Progenitor cell of endocrine pancreas (in vitro differentiated cells): ENCODE measurements at regions not wholly inside any gene's neighbourhood (a gene's known extent, or its start where the extent isn't known, plus 50 kb on each side); places are given as distances from the start of the nearest gene placed in this dataset.

ENCODE experiments used
- DNase-seq: peaks from one replicate; pipeline ENCODE4 v3.0.0; 2021; ENCODE audit warnings: low spot score; ENCODE audit not compliant: unreplicated experiment
- H3K27ac Mint-ChIP-seq: 2 replicates; pipeline ENCODE4 v1.8.0; 2021; ENCODE audit warnings: mild to moderate bottlenecking, moderate library complexity, mixed read lengths
- H3K27me3 Mint-ChIP-seq: 2 replicates; pipeline ENCODE4 v1.8.0; 2021; ENCODE audit warnings: mixed read lengths
- H3K36me3 Mint-ChIP-seq: 2 replicates; pipeline ENCODE4 v1.8.0; 2022; ENCODE audit warnings: mixed read lengths; ENCODE audit not compliant: insufficient read depth
- H3K4me1 Mint-ChIP-seq: 2 replicates; pipeline ENCODE4 v1.8.0; 2021; ENCODE audit warnings: low read depth, mixed read lengths
- H3K4me3 Mint-ChIP-seq: 2 replicates; pipeline ENCODE4 v1.8.0; 2021; ENCODE audit warnings: low read depth, mild to moderate bottlenecking, moderate library complexity, mixed read lengths
- H3K9me3 Mint-ChIP-seq: 2 replicates; pipeline ENCODE4 v1.8.0; 2021; ENCODE audit warnings: low read depth, mixed read lengths
- CTCF ChIP-seq: fragments of 200-600 bp; sonication (generic); IDR thresholded peaks from one replicate; pipeline ENCODE4 v1.5.0; 2021; ENCODE audit warnings: antibody characterized with exemption, mild to moderate bottlenecking; ENCODE audit not compliant: unreplicated experiment

GRCh38 chr7:68529221-68529620, 1069.1 kb upstream of the AUTS2 start:
- H3K9me3 Mint-ChIP-seq: peaks cover 3% of the 10 kb centered on the region
- no peak for DNase-seq
- H3K27ac Mint-ChIP-seq: no peak overlapping the region

GRCh38 chr7:68535266-68535665, 1063.0 kb upstream of the AUTS2 start:
- Mint-ChIP-seq H3K27me3 (no peaks in the 10 kb centered on the region), H3K9me3 (no peaks in the 10 kb centered on the region), H3K27ac (no peak overlapping the region), H3K36me3 (no peaks in the 10 kb centered on the region), H3K4me1 (no peaks in the 10 kb centered on the region), H3K4me3 (no peak overlapping the region)
- no peak for TF ChIP-seq CTCF
- no peak for DNase-seq

More at GRCh38 chr7:68529221-68529620, 1069.1 kb upstream of the AUTS2 start:
- H3K4me1 Mint-ChIP-seq: no peaks in the 10 kb centered on the region
- no peaks in the 10 kb centered on the region for H3K27me3 Mint-ChIP-seq
- no peak for TF ChIP-seq CTCF
- no peak overlapping the region for H3K4me3 Mint-ChIP-seq
- H3K36me3 Mint-ChIP-seq: no peaks in the 10 kb centered on the region

- Mint-ChIP-seq H3K27ac (no peak overlapping the region), H3K36me3 (no peaks in the 10 kb centered on the region), H3K27me3 (no peaks in the 10 kb centered on the region), H3K9me3 (peaks cover 7% of the 10 kb centered on the region), H3K4me1 (no peaks in the 10 kb centered on the region), H3K4me3 (no peak overlapping the region)
- TF ChIP-seq CTCF: no peak
- DNase-seq: no peak
Observed at GRCh38 chr7:68537051-68537773, 1061.1 kb upstream of the AUTS2 start.

GRCh38 chr7:68537774-68538071, 1060.6 kb upstream of the AUTS2 start:
- Mint-ChIP-seq H3K36me3 (no peaks in the 10 kb centered on the region), H3K4me3 (no peak overlapping the region), H3K27ac (no peak overlapping the region), H3K27me3 (no peaks in the 10 kb centered on the region), H3K4me1 (no peaks in the 10 kb centered on the region), H3K9me3 (peaks cover 7% of the 10 kb centered on the region)
- DNase-seq: no peak
- no peak for TF ChIP-seq CTCF

GRCh38 chr7:68542831-68543230, 1055.4 kb upstream of the AUTS2 start:
- peaks cover 7% of the 10 kb centered on the region for H3K27me3 Mint-ChIP-seq
- peaks cover 4% of the 10 kb centered on the region for H3K4me1 Mint-ChIP-seq
- H3K27ac Mint-ChIP-seq: no peak overlapping the region
- no peak for TF ChIP-seq CTCF
- peaks cover 7% of the 10 kb centered on the region for H3K9me3 Mint-ChIP-seq
- no peak for DNase-seq
- no peaks in the 10 kb centered on the region for H3K36me3 Mint-ChIP-seq
- no peak overlapping the region for H3K4me3 Mint-ChIP-seq
